NB4 (cell line): ENCODE measurements at regions not wholly inside any gene's neighbourhood (a gene's known extent, or its start where the extent isn't known, plus 50 kb on each side); places are given as distances from the start of the nearest gene placed in this dataset.

Experiments
- DNase-seq: peaks from one replicate; pipeline ENCODE4 v3.0.0; 2010; ENCODE audit warnings: low read depth
- H3K4me3 ChIP-seq: one replicate; pipeline ENCODE4 v1.5.1; 2011; ENCODE audit warnings: mild to moderate bottlenecking, low read depth, low read length, moderate library complexity
- MYC ChIP-seq: IDR thresholded peaks from 2 replicates; pipeline ENCODE4 v1.6.1; 2011; ENCODE audit warnings: low read depth, low read length
- POLR2A ChIP-seq: IDR thresholded peaks from 2 replicates; pipeline ENCODE4 v1.6.1; 2011; ENCODE audit warnings: mild to moderate bottlenecking; ENCODE audit not compliant: insufficient read length; ENCODE audit errors: extremely low read depth
- TF ChIP-seq, protein P1 (sequence below): IDR thresholded peaks from one replicate; pipeline ENCODE4 v1.5.1; 2012; ENCODE audit warnings: low read depth, low read length
- TF ChIP-seq, protein P2 (sequence below): IDR thresholded peaks from 2 replicates; pipeline ENCODE4 v1.6.1; 2011; ENCODE audit warnings: low read depth, low read length

DNA sequence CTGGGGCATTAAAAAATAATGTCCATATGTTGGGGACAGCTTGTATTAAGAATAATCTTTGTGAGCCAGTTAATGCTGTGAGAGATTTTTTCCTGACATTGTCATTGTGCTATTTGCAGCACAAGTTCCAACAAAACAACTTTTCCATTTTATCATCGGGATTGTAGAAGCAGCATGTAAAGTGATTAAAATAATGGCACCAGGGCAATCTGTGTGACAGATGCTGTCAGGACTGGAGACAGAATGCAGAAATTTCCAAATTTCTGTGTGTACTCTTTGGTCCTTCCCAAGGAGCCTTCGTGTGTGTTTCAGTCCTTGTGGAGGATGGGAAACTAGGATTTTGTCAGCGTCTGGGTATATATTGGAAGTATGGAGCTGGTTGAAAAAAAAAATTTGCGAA is 101.5 kb upstream of the LIMCH1 start:
- no peak for DNase-seq
- H3K4me3 ChIP-seq = no peak overlapping the region
- TF ChIP-seq, protein P1, sequence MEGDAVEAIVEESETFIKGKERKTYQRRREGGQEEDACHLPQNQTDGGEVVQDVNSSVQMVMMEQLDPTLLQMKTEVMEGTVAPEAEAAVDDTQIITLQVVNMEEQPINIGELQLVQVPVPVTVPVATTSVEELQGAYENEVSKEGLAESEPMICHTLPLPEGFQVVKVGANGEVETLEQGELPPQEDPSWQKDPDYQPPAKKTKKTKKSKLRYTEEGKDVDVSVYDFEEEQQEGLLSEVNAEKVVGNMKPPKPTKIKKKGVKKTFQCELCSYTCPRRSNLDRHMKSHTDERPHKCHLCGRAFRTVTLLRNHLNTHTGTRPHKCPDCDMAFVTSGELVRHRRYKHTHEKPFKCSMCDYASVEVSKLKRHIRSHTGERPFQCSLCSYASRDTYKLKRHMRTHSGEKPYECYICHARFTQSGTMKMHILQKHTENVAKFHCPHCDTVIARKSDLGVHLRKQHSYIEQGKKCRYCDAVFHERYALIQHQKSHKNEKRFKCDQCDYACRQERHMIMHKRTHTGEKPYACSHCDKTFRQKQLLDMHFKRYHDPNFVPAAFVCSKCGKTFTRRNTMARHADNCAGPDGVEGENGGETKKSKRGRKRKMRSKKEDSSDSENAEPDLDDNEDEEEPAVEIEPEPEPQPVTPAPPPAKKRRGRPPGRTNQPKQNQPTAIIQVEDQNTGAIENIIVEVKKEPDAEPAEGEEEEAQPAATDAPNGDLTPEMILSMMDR = no peak
- TF ChIP-seq POLR2A (no peak), MYC (no peak)
- TF ChIP-seq, protein P2, sequence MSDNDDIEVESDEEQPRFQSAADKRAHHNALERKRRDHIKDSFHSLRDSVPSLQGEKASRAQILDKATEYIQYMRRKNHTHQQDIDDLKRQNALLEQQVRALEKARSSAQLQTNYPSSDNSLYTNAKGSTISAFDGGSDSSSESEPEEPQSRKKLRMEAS = no peak

DNA sequence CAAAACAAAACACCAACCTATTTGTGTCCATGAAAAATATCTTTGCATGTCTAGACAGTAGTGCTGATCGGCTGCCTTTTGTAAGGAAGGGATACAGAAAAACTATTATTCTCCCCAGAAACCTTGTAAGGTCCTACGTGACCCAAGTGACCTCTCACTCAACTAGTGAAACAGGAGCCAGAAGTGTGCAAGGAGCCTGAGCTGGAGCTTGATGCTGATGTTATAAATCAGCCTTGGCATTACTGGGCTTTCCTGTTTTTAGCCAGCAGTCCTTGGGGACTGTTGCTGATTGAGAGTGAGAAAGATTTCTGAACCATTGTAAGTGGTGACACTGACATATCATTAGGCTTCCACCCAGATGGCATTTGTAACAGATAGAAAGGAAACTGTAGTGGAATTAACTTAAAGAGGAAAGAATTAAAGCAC is 100.8 kb upstream of the LIMCH1 start:
- TF ChIP-seq, protein P2 = no peak
- TF ChIP-seq, protein P1 = no peak
- no peak overlapping the region for H3K4me3 ChIP-seq
- DNase-seq = no peak

DNA sequence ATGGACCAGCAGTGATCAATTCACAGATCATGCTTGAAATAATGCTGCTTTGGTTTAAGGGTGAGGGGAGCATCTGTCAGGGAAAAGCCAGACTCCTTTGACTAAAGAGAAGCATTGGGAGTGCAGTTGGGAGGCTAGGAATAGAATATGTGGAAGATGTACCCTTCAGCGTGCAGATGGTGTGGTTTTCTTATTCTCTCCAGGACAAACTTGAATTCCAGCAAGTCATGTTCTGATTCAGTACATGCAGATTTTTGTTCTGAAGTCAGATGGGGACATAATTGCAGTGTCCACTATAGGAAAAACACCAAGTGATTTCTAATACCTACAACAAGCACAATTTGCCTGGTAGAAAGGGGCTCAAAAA is 99.0 kb upstream of the LIMCH1 start:
- H3K4me3 ChIP-seq = no peak overlapping the region
- TF ChIP-seq POLR2A = no peak
- TF ChIP-seq, protein P2 = no peak
- no peak for TF ChIP-seq MYC
- TF ChIP-seq, protein P1 = no peak

DNA sequence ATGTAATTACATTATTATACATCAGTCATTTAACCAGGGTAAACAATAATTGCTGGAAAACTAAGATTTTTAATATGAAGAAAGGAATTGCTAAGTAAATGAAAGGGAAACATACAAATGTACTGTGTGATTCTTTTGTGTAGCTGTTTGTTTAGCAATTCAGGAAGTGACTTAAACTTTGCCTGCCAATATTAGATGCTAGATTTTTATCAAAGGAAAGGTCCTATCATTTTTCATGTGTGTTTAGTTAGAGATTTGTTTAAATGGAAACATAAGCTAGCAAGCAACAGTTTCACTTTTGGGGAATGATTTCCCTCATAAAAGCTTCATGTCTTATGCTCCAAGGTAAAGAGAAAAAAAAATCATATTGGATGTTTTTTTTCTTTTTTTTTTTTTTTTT is 95.1 kb upstream of the LIMCH1 start:
- H3K4me3 ChIP-seq = no peak overlapping the region
- no peak for DNase-seq
- no peak for TF ChIP-seq POLR2A
- TF ChIP-seq, protein P1 = no peak
- TF ChIP-seq, protein P2 = no peak
- TF ChIP-seq MYC = no peak

More for the DNA sequence above, 99.0 kb upstream of the LIMCH1 start:
- DNase-seq = no peak

DNA sequence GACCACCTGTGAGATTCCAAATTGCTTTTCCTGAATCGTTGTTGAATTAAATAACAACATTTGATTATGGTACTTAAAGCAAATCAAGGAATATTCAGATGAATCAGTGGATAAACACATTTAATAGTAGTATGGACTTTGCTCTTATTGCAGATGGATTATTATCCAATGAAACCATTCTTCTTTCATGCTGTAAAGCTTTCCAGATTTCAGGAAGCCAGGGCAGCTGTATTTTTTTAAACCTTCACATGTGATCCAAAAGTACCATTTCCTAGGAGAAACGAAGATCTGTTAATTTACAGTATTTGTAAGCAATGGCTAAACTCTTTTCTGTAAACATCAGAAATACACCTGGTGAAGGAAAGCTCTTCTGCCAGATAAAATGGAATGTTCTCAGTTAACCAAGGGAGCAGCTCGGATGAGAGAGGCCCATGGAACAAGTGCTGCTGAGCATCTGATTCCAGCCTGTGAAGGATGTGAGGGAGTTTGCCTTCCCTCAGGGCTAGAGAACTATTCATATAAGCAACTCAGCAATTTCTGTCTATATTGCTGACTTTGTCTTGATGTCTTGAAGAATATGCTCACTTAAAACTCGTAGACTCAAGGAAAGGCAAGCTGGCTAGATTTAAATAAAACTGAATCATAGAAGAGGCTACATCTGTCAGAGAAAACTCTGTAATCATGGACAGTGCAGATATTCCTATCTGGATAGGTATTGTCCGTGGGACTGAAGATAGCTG is 94.4 kb upstream of the LIMCH1 start:
- no peak overlapping the region for H3K4me3 ChIP-seq
- no peak for DNase-seq
- TF ChIP-seq MYC (no peak), POLR2A (no peak)
- TF ChIP-seq, protein P2 = no peak
- TF ChIP-seq, protein P1 = no peak

DNA sequence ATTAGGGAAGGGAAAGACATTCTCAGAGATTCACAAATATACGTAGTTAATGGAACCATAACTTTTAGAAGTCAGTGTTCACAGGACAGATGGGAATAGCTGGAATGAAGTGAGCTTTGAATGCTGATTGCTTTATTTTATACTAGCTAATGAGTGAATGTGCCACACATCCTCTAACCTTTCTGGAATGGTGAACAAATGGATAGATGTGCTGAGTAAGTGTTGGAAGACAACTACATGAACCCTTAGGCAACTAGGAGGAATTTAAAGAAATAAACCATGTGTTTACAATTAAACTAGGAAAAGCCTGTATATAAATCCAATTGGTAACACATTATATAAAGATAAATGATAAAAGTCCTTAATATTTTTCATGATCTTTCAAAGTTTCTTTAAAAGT is 91.6 kb upstream of the LIMCH1 start:
- no peak overlapping the region for H3K4me3 ChIP-seq
- TF ChIP-seq POLR2A = no peak
- TF ChIP-seq, protein P2 = no peak
- no peak for TF ChIP-seq MYC
- TF ChIP-seq, protein P1 = no peak
- DNase-seq = no peak
